ENCODE measurements at regions not wholly inside any gene's neighbourhood (a gene's known extent, or its start where the extent isn't known, plus 50 kb on each side); places are given as distances from the start of the nearest gene placed in this dataset.

GRCh38 chr14:98961191-98961590 is 310.8 kb downstream of the BCL11B start:
- no peak for DNase-seq

- DNase-seq, result no peak
Observed at GRCh38 chr14:98962118-98962517, 309.9 kb downstream of the BCL11B start.

- DNase-seq, result no peak
Observed at GRCh38 chr14:98963610-98964009, 308.4 kb downstream of the BCL11B start.

GRCh38 chr14:98964171-98964570 is 307.8 kb downstream of the BCL11B start:
- DNase-seq, result no peak

GRCh38 chr14:98965076-98965475 is 306.9 kb downstream of the BCL11B start:
- DNase-seq, result no peak

GRCh38 chr14:98966016-98966415 is 306.0 kb downstream of the BCL11B start:
- no peak for DNase-seq

- no peak for DNase-seq
Observed at GRCh38 chr14:98966475-98967162, 305.4 kb downstream of the BCL11B start.

GRCh38 chr14:98974113-98974512 is 297.9 kb downstream of the BCL11B start:
- DNase-seq, result no peak

GRCh38 chr14:98976271-98976670 is 295.7 kb downstream of the BCL11B start:
- DNase-seq, result no peak

GRCh38 chr14:98977451-98977850 is 294.5 kb downstream of the BCL11B start:
- no peak for DNase-seq

GRCh38 chr14:98982986-98983385 is 289.0 kb downstream of the BCL11B start:
- no peak for DNase-seq

GRCh38 chr14:98984027-98984718 is 287.8 kb downstream of the BCL11B start:
- no peak for DNase-seq

- no peak for DNase-seq
Observed at GRCh38 chr14:98984719-98985041, 287.3 kb downstream of the BCL11B start.

GRCh38 chr14:98993818-98994217 is 278.2 kb downstream of the BCL11B start:
- DNase-seq, result no peak

- DNase-seq, result no peak
Observed at GRCh38 chr14:98994561-98994960, 277.4 kb downstream of the BCL11B start.

- no peak for DNase-seq
Observed at GRCh38 chr14:98997526-98998205, 274.3 kb downstream of the BCL11B start.

GRCh38 chr14:98999345-98999744 is 272.7 kb downstream of the BCL11B start:
- no peak for DNase-seq

- no peak for DNase-seq
Observed at GRCh38 chr14:98999901-99000300, 272.1 kb downstream of the BCL11B start.

GRCh38 chr14:99001241-99001640 is 270.8 kb downstream of the BCL11B start:
- DNase-seq, result no peak

GRCh38 chr14:99003646-99004045 is 268.4 kb downstream of the BCL11B start:
- DNase-seq, result no peak

- DNase-seq, result no peak
Observed at GRCh38 chr14:99004112-99004511, 267.9 kb downstream of the BCL11B start.

- DNase-seq, result no peak
Observed at GRCh38 chr14:99006276-99006675, 265.7 kb downstream of the BCL11B start.

GRCh38 chr14:99007795-99008194 is 264.2 kb downstream of the BCL11B start:
- DNase-seq, result no peak

GRCh38 chr14:99009871-99010270 is 262.1 kb downstream of the BCL11B start:
- no peak for DNase-seq

Measured in right hindlimb (tissue), 1 donor.